ENCODE measurements at regions not wholly inside any gene's neighbourhood (a gene's known extent, or its start where the extent isn't known, plus 50 kb on each side); places are given as distances from the start of the nearest gene placed in this dataset.

DNA sequence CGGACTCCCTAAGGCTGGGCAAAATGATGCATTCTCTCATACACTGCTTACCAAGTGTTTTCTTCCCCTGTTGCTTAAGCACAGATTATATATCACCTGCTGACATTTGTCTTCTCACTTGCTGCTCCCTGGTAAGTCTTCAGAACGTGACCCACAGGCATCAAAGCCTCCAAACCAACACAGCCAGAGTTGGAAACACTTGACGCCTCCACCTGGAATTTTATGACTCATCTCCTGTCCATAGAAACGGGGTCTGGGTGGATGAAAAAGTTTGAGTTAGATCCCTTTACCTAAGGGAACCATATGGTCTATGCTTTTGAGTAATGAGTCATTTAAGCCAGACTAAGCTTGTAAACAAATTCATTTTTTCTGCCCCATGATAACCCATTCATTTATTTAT, 251.6 kb downstream of the USP46 start:
- Histone ChIP-seq H3K18ac (ENCODE audit: extremely low read depth, low read length) (no peak overlapping the region), H2AFZ (ENCODE audit: low read length) (no peak overlapping the region), H2BK120ac (replicated peaks; ENCODE audit: low read depth, low read length) (no peak overlapping the region), H3K9me3 (ENCODE audit: insufficient read depth in 2 of 2, low read depth in 1 of 2, low read length in 1 of 2) (peaks cover 8 to 17% of the 10 kb centered on the region in 2 experiments; a peak in 3 of 4 replicates), H3K4me2 (ENCODE audit: insufficient read depth in 1 of 2, low read depth in 2 of 2, low read length in 2 of 2) (no peak overlapping the region), H3K23me2 (ENCODE audit: low read depth, low read length) (no peaks in the 10 kb centered on the region), H3K79me1 (ENCODE audit: low read depth, low read length) (no peaks in the 10 kb centered on the region), H3K4ac (replicated peaks; ENCODE audit: insufficient read length, low read depth, low read length) (no peak overlapping the region), H3K27me3 (replicated peaks in 1 of 4; ENCODE audit: control insufficient read depth in 3 of 4, extremely low read depth in 1 of 4, insufficient read depth in 3 of 4, low read length in 3 of 4) (no peaks in the 10 kb centered on the region), H3K79me2 (ENCODE audit: control insufficient read depth in 1 of 2, insufficient read depth in 2 of 2, low read length in 2 of 2) (no peaks in the 10 kb centered on the region), H3K14ac (ENCODE audit: insufficient read length) (no peak overlapping the region), H3K4me3 (ENCODE audit: extremely low read depth in 1 of 4, insufficient read depth in 2 of 4, low read depth in 3 of 4, low read length in 4 of 4) (no peak overlapping the region), H2BK5ac (ENCODE audit: low read depth, low read length) (no peak overlapping the region), H4K5ac (ENCODE audit: insufficient read length, low read depth, low read length) (no peak overlapping the region), H2BK12ac (ENCODE audit: low read depth, low read length) (no peak overlapping the region), H3K27ac (ENCODE audit: low read depth, low read length) (no peak overlapping the region), H2AK5ac (ENCODE audit: low read depth, low read length) (no peak overlapping the region), H3K36me3 (ENCODE audit: control insufficient read depth in 2 of 4, insufficient read depth in 4 of 4, low read length in 3 of 4) (no peaks in the 10 kb centered on the region), H3K9ac (replicated peaks in 1 of 4; ENCODE audit: extremely low read depth in 1 of 4, low read depth in 3 of 4, low read length in 3 of 4) (no peak overlapping the region), H3K23ac (ENCODE audit: insufficient read length) (no peak overlapping the region), H4K91ac (replicated peaks; ENCODE audit: insufficient read length, low read length) (no peak overlapping the region), H2BK15ac (ENCODE audit: low read length) (no peak overlapping the region), H4K8ac (ENCODE audit: extremely low read depth, insufficient read depth, low read length) (no peak overlapping the region), H3K56ac (replicated peaks; ENCODE audit: insufficient read length, low read depth, low read length) (no peak overlapping the region), H2BK20ac (ENCODE audit: low read length) (no peak overlapping the region), H3K4me1 (replicated peaks in 1 of 4; ENCODE audit: control insufficient read depth in 3 of 4, insufficient read depth in 4 of 4, low read length in 3 of 4) (no peaks in the 10 kb centered on the region), H4K20me1 (replicated peaks in 1 of 2; ENCODE audit: control insufficient read depth in 1 of 2, insufficient read depth in 2 of 2, low read length in 2 of 2) (no peaks in the 10 kb centered on the region)
- WGBS, 2 experiments (ENCODE audit: extremely low coverage in 1 of 2, insufficient coverage in 1 of 2, insufficient read length in 1 of 2, insufficient replicate concordance in 2 of 2, low coverage in 1 of 2, low lambda C conversion rate in 2 of 2, missing lambda C conversion rate in 1 of 2), result 83% methylated on average over 4 of the region's 4 CpGs; no CpG with 5 or more reads in 1 of the 2 experiments
- TF ChIP-seq CBX8 (IDR thresholded peaks at IDR 0.05; ENCODE audit: borderline replicate concordance, low read depth, low read length) (no peak), NRF1 (IDR thresholded peaks at IDR 0.05; ENCODE audit: low read depth, low read length) (no peak), SIX5 (IDR thresholded peaks at IDR 0.05; ENCODE audit: low read depth, low read length) (no peak), HDAC6 (IDR thresholded peaks at IDR 0.05; ENCODE audit: low read depth, low read length) (no peak), CHD1 (IDR thresholded peaks at IDR 0.05; ENCODE audit: low read depth, low read length) (no peak), FOSL1 (IDR thresholded peaks at IDR 0.05; ENCODE audit: insufficient read depth, low read depth, low read length) (no peak), GTF2F1 (IDR thresholded peaks at IDR 0.05; ENCODE audit: borderline replicate concordance, low read depth, low read length) (no peak), SP1 (IDR thresholded peaks at IDR 0.05; ENCODE audit: low read depth, low read length) (no peak)
- DNase-seq (ENCODE audit: low read depth in 1 of 2, low spot score in 2 of 2), result peak in 1 of 2 experiments; percentile 15
- POLR2A ChIA-PET (ENCODE audit: partially characterized antibody), result no interaction called here
- FAIRE-seq, result no peak
- CTCF ChIA-PET (ENCODE audit: partially characterized antibody), result interaction anchor here (0.6 kb wide), 2 partner anchors 31 to 348 kb away, joined by 3 read pairs; no protein-coding TSS in a partner anchor

Measured in H1 (cell line).